Endometrial microvascular endothelial cells (primary cell): ENCODE measurements at regions not wholly inside any gene's neighbourhood (a gene's known extent, or its start where the extent isn't known, plus 50 kb on each side); places are given as distances from the start of the nearest gene placed in this dataset.
"Not testable (repeated sequence)": the region's sequence is repeated elsewhere in the genome, so short reads cannot be mapped to it uniquely, and the experiment has no call there.

Experiments
- in situ Hi-C: cut with HindIII; loops from 2 replicates; pipeline ENCODE4 v1.10.0; 2017; ENCODE audit warnings: low sequenced_read_pairs, low pct_unique_long_range_greater_than_20kb; ENCODE audit errors: inconsistent ontology term

DNA sequence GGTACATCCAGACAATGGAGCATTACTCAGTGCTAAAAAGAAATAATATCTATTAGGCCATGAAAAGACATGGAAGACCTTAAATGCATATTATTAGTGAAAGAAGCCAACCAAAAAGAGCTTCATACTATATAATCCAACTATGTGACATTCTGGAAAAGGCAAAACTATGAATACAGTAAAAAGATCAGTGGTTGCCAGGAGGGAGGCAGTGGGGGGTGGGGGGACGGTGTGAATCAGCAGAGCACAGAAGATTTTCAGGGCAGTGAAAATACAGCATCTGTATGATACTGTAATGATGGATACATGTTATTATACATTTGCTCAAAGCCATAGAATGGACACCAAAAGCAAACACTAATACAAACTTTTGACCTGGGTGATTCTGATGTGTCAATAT lies 339.4 kb upstream of the SNX7 start:
- in situ Hi-C loops: no loop called here

GRCh38 chr1:98321191-98321590 lies 340.3 kb upstream of the SNX7 start:
- in situ Hi-C loops: no loop called here

DNA sequence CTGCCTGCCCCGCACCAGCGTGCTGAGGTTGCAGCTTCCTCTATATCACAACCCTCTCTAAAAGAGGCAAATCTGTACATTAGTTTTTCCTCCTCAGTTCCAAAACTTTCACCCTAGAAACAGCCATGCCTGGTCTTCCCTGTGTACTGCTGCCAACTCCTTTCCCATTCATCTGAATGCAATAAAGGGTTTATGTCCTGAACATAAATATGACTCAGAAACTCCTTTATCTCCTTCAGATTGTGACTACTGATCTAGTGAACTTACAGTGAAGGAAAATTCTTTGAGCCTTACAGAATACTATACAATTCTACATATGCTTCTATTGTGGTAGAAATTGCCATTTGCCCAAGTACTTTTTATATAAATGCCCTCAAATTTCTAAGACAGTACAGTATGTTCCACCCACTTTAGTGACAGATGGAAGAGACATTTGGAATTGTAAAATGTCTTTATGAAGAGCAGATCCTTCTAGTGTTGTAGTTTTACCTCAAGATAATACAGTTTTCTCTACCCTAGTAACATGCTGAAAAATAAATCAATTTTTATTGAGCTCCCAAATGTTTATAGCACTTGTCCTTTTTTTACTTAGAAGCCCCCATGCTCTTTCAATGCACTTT lies 345.1 kb upstream of the SNX7 start:
- in situ Hi-C loops: no loop called here

GRCh38 chr1:98315309-98315708 lies 346.2 kb upstream of the SNX7 start:
- in situ Hi-C loops: no loop called here

DNA sequence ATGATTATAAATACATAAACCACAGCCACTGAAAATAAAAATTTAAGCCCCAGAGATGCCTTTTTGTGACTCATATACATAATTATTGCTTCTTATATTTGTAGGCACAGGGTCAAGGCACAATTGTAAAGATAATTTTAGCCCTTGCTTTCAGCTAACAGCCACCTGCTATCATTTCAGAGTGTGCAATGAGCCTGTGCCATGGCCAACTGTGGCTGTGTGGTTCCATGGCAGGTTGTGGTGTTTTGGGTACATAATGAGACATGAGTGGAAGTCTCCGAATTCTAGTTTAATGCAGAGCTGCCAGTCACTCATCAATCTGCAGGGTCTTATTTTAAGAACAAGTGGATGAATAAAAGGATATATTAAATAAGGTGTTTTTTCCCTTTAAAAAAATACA lies 346.9 kb upstream of the SNX7 start:
- in situ Hi-C loops: no loop called here

- in situ Hi-C loops: no loop called here
These were observed 354.9 kb upstream of the SNX7 start for GRCh38 chr1:98306517-98307089.

GRCh38 chr1:98305362-98305761 lies 356.2 kb upstream of the SNX7 start:
- in situ Hi-C loops: no loop called here

DNA sequence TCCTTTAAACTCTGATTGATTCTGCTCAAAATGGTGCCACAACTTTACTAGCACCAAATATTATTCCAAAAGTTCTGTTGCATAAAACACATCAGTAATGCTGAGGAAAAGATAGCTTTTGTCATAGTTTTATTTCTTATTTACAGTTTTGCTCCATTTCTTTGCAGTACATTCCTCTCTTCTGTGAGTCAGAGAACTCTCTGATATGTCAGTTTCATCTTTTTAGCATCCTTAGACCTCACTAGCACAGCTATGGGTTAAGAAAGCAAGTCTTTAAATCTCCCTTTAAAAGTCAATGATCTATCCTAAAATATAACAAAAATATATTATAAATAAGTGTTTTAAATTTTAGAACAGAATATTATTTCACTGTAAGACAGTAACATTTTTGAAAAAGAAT lies 356.6 kb upstream of the SNX7 start:
- in situ Hi-C loops: no loop called here

- in situ Hi-C loops: no loop called here
These were observed 361.7 kb upstream of the SNX7 start for GRCh38 chr1:98299861-98300260.

DNA sequence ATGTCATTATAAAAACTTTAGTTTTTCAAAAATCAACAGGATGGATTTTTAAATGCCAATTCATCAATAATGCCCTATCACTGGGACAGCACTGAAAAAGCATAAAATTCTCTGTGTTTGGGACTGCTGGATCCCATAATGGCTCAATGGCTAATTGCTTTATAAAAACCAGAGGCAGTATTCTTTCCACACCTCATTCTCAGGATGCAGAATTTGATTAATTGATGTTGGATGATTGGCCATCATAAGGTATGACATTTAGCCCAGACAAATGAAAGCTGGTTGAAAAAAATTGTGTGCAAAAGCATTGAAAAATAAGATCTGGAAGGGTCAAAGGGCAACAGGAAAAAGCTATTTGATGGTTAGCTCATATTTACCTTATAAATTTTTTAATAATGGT lies 362.2 kb upstream of the SNX7 start:
- in situ Hi-C loops: no loop called here

DNA sequence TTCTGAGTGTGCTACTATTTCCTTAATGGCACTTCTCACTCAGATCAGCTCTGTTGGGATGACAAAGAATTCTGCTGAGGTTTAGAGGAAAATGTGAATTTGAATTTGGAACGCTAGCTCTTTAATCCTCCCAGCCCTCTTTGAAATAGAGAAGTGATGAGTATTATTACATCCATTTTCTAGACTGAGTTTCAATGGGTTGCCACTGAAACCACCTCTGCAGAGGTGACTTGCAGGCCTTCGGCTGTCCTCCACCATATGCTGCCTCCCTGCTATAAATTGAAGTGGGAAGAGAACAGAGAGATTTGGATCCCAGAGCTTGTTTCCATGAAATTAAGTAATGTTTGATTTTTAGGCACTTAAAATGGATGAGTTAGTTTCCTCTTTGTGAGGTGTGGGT lies 363.2 kb upstream of the SNX7 start:
- in situ Hi-C loops: no loop called here

GRCh38 chr1:98296681-98297080 lies 364.8 kb upstream of the SNX7 start:
- in situ Hi-C loops: no loop called here

- in situ Hi-C loops: no loop called here
These were observed 367.4 kb upstream of the SNX7 start for GRCh38 chr1:98294127-98294526.

DNA sequence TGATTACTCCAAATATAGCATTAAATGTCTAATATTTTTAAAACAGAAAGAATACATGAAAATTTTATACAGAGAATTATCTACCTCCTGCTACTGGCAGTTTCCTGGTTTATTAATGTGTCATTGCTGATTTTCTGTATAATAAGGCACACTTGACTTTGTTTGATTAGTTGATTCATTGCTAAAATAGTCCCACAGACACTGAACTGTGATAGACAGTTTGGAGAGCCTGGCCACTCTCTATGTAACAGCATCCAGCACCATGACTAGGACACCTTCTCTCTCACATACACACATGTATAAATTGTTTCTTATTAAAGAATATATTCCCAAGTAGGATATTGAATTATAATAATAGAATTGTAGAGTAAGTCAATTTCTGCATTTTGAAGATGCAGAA lies 368.5 kb upstream of the SNX7 start:
- in situ Hi-C loops: no loop called here

GRCh38 chr1:98289311-98289710 lies 368.5 kb upstream of the DPYD start:
- in situ Hi-C loops: no loop called here

- in situ Hi-C loops: no loop called here
These were observed 367.7 kb upstream of the DPYD start for GRCh38 chr1:98288494-98288893.

DNA sequence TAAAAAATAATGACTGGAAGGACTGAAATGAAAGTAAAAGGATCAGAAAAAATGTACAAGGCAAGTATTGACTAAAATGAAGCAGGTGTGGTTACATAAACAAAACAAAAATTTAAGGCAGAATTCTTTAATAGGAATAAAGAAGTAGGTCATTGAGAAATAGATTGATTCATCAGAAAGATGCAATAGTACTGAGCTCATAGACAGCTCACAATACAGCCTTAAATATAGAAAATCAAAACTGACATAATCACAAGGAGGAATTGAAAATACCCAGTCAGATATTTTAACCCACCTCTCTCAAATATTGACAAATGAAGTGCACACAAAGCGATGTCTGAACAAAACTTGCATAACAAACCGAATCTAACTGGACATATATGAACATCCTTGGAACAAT lies 366.8 kb upstream of the DPYD start:
- in situ Hi-C loops: no loop called here

- in situ Hi-C loops: no loop called here
These were observed 365.8 kb upstream of the DPYD start for GRCh38 chr1:98286656-98287055.

GRCh38 chr1:98285286-98285685 lies 364.5 kb upstream of the DPYD start:
- in situ Hi-C loops: not testable (repeated sequence)

GRCh38 chr1:98280049-98280448 lies 359.2 kb upstream of the DPYD start:
- in situ Hi-C loops: no loop called here

DNA sequence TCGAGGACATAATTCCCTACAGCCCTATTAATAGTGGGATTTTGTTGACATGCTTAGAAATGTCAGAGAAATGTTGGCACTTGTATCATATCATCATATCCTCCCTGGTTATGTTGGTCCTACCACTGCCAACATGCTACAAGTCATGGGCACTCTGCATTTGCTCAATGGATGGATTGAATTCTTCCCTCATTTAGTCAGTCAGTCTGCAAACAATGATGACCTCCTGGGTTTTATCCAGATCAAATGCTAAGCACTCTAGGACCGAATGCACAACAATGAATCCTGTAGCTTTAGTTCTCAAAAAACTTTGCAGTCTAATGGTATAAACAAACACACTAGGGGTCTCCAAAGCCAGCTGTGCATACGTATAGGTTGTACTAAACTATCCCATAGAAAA lies 357.2 kb upstream of the DPYD start:
- in situ Hi-C loops: no loop called here
